ENCODE measurements at regions not wholly inside any gene's neighbourhood (a gene's known extent, or its start where the extent isn't known, plus 50 kb on each side); places are given as distances from the start of the nearest gene placed in this dataset.

- TF ChIP-seq CREB1 (IDR thresholded peaks at IDR 0.05; ENCODE audit: low read depth) (no peak), ZBTB7A (IDR thresholded peaks at IDR 0.05; ENCODE audit: low read depth) (no peak), CEBPB (IDR thresholded peaks at IDR 0.05) (no peak), TCF12 (IDR thresholded peaks at IDR 0.05; ENCODE audit: low read depth) (no peak), MAX (IDR thresholded peaks at IDR 0.05) (no peak), REST (IDR thresholded peaks at IDR 0.05; ENCODE audit: low read depth) (no peak)
Observed at GRCh38 chr20:63061771-63062100, 55.0 kb upstream of the BHLHE23 start.

- TF ChIP-seq MAX (IDR thresholded peaks at IDR 0.05) (no peak), ZBTB7A (IDR thresholded peaks at IDR 0.05; ENCODE audit: low read depth) (no peak), TAF1 (IDR thresholded peaks at IDR 0.05; ENCODE audit: low read depth) (no peak), CREB1 (IDR thresholded peaks at IDR 0.05; ENCODE audit: low read depth) (no peak), CEBPB (IDR thresholded peaks at IDR 0.05) (no peak), RAD21 (IDR thresholded peaks at IDR 0.05; ENCODE audit: low read depth) (no peak), TCF12 (IDR thresholded peaks at IDR 0.05; ENCODE audit: low read depth) (no peak), REST (IDR thresholded peaks at IDR 0.05; ENCODE audit: low read depth) (no peak), USF1 (IDR thresholded peaks at IDR 0.05) (no peak), EP300 (IDR thresholded peaks at IDR 0.05; ENCODE audit: borderline replicate concordance) (no peak), YY1 (IDR thresholded peaks at IDR 0.05; ENCODE audit: low read depth) (no peak), EGR1 (IDR thresholded peaks at IDR 0.05) (no peak), TEAD4 (IDR thresholded peaks at IDR 0.05) (no peak), NFIC (IDR thresholded peaks at IDR 0.05) (no peak), FOXM1 (IDR thresholded peaks at IDR 0.05; ENCODE audit: borderline replicate concordance, low read depth) (no peak)
Observed at GRCh38 chr20:63061051-63061770, 54.4 kb upstream of the BHLHE23 start.

- TF ChIP-seq ZBTB7A (IDR thresholded peaks at IDR 0.05; ENCODE audit: low read depth), result no peak
- no peak for TF ChIP-seq TAF1 (IDR thresholded peaks at IDR 0.05; ENCODE audit: low read depth)
- TF ChIP-seq CEBPB (IDR thresholded peaks at IDR 0.05), result no peak
- no peak for TF ChIP-seq FOXM1 (IDR thresholded peaks at IDR 0.05; ENCODE audit: borderline replicate concordance, low read depth)
- TF ChIP-seq RAD21 (IDR thresholded peaks at IDR 0.05; ENCODE audit: low read depth), result no peak
- TF ChIP-seq EGR1 (IDR thresholded peaks at IDR 0.05), result no peak
- no peak for TF ChIP-seq YY1 (IDR thresholded peaks at IDR 0.05; ENCODE audit: low read depth)
- TF ChIP-seq TEAD4 (IDR thresholded peaks at IDR 0.05), result no peak
- TF ChIP-seq TCF12 (IDR thresholded peaks at IDR 0.05; ENCODE audit: low read depth), result no peak
- TF ChIP-seq CREB1 (IDR thresholded peaks at IDR 0.05; ENCODE audit: low read depth), result no peak
Observed at GRCh38 chr20:63060057-63060991, 53.6 kb upstream of the BHLHE23 start.

- TF ChIP-seq TCF12 (IDR thresholded peaks at IDR 0.05; ENCODE audit: low read depth), result no peak
- no peak for TF ChIP-seq CREB1 (IDR thresholded peaks at IDR 0.05; ENCODE audit: low read depth)
- TF ChIP-seq YY1 (IDR thresholded peaks at IDR 0.05; ENCODE audit: low read depth), result no peak
- TF ChIP-seq ZBTB7A (IDR thresholded peaks at IDR 0.05; ENCODE audit: low read depth), result no peak
- no peak for TF ChIP-seq MAX (IDR thresholded peaks at IDR 0.05)
- TF ChIP-seq CEBPB (IDR thresholded peaks at IDR 0.05), result no peak
Observed at GRCh38 chr20:63059684-63060056, 52.9 kb upstream of the BHLHE23 start.

- TF ChIP-seq CEBPB (IDR thresholded peaks at IDR 0.05), result no peak
- TF ChIP-seq RAD21 (IDR thresholded peaks at IDR 0.05; ENCODE audit: low read depth), result no peak
- no peak for TF ChIP-seq EP300 (IDR thresholded peaks at IDR 0.05; ENCODE audit: borderline replicate concordance)
- no peak for TF ChIP-seq ZBTB7A (IDR thresholded peaks at IDR 0.05; ENCODE audit: low read depth)
- TF ChIP-seq EGR1 (IDR thresholded peaks at IDR 0.05), result no peak
- TF ChIP-seq TAF1 (IDR thresholded peaks at IDR 0.05; ENCODE audit: low read depth), result no peak
- no peak for TF ChIP-seq TEAD4 (IDR thresholded peaks at IDR 0.05)
- TF ChIP-seq REST (IDR thresholded peaks at IDR 0.05; ENCODE audit: low read depth), result no peak
- no peak for TF ChIP-seq CREB1 (IDR thresholded peaks at IDR 0.05; ENCODE audit: low read depth)
- TF ChIP-seq YY1 (IDR thresholded peaks at IDR 0.05; ENCODE audit: low read depth), result no peak
Observed at GRCh38 chr20:63058696-63059335, 52.1 kb upstream of the BHLHE23 start.
